IPS-15b (cell line): ENCODE measurements at regions not wholly inside any gene's neighbourhood (a gene's known extent, or its start where the extent isn't known, plus 50 kb on each side); places are given as distances from the start of the nearest gene placed in this dataset.

Source experiments
- H3K27me3 ChIP-seq: one replicate; pipeline ENCODE4 v1.6.1; 2013; ENCODE audit warnings: low read length; ENCODE audit not compliant: control insufficient read depth, insufficient read depth
- H3K36me3 ChIP-seq: one replicate; pipeline ENCODE4 v1.6.1; 2013; ENCODE audit warnings: low read length; ENCODE audit not compliant: control insufficient read depth, insufficient read depth
- H3K4me1 ChIP-seq: one replicate; pipeline ENCODE4 v1.6.1; 2013; ENCODE audit warnings: mild to moderate bottlenecking, low read length; ENCODE audit not compliant: control insufficient read depth, insufficient read depth
- H3K4me3 ChIP-seq: one replicate; pipeline ENCODE4 v1.5.1; 2013; ENCODE audit warnings: low read depth, low read length
- H3K9ac ChIP-seq: one replicate; pipeline ENCODE4 v1.6.1; 2013; ENCODE audit warnings: low read depth, mild to moderate bottlenecking, low read length
- H3K9me3 ChIP-seq: one replicate; pipeline ENCODE4 v1.6.1; 2013; ENCODE audit warnings: mild to moderate bottlenecking, low read length; ENCODE audit not compliant: control insufficient read depth, insufficient read depth

DNA sequence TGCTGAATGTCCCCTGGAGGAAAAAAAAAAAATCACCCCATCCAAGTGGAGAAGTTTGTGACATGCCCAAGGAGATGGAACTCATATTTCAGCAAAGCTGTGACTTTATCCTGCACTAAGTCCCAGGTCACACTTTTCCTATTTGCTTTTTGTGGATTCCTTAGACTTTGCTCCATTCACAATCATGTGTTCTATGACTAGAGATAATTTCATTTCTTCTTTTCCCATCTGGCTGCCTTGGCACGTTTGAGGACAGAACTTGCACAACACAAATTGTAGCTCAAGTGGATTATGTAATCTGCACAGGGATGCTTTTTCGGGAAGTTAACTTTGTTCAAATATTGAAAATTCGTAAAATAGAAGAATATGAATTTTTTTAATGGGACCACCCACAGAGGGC, 100.7 kb upstream of the PTPN1 start:
- no peak overlapping the region for H3K4me3 ChIP-seq
- H3K9me3 ChIP-seq, result no peaks in the 10 kb centered on the region
- H3K4me1 ChIP-seq, result peaks cover 13% of the 10 kb centered on the region
- no peaks in the 10 kb centered on the region for H3K27me3 ChIP-seq
- H3K9ac ChIP-seq, result no peak overlapping the region
- no peaks in the 10 kb centered on the region for H3K36me3 ChIP-seq

- no peaks in the 10 kb centered on the region for H3K27me3 ChIP-seq
- no peak overlapping the region for H3K9ac ChIP-seq
- H3K4me1 ChIP-seq, result peaks cover 13% of the 10 kb centered on the region
- H3K36me3 ChIP-seq, result no peaks in the 10 kb centered on the region
- no peak overlapping the region for H3K4me3 ChIP-seq
- H3K9me3 ChIP-seq, result no peaks in the 10 kb centered on the region
These were observed 99.8 kb upstream of the PTPN1 start for GRCh38 chr20:50410343-50410742.

- Histone ChIP-seq H3K9me3 (no peaks in the 10 kb centered on the region), H3K9ac (no peak overlapping the region), H3K4me1 (peaks cover 13% of the 10 kb centered on the region), H3K27me3 (no peaks in the 10 kb centered on the region), H3K36me3 (no peaks in the 10 kb centered on the region), H3K4me3 (no peak overlapping the region)
These were observed 98.1 kb upstream of the PTPN1 start for GRCh38 chr20:50412069-50412468.

GRCh38 chr20:50412499-50412898, 97.7 kb upstream of the PTPN1 start:
- no peak overlapping the region for H3K4me3 ChIP-seq
- H3K9me3 ChIP-seq, result no peaks in the 10 kb centered on the region
- peaks cover 13% of the 10 kb centered on the region for H3K4me1 ChIP-seq
- no peaks in the 10 kb centered on the region for H3K27me3 ChIP-seq
- H3K9ac ChIP-seq, result no peak overlapping the region
- no peaks in the 10 kb centered on the region for H3K36me3 ChIP-seq

DNA sequence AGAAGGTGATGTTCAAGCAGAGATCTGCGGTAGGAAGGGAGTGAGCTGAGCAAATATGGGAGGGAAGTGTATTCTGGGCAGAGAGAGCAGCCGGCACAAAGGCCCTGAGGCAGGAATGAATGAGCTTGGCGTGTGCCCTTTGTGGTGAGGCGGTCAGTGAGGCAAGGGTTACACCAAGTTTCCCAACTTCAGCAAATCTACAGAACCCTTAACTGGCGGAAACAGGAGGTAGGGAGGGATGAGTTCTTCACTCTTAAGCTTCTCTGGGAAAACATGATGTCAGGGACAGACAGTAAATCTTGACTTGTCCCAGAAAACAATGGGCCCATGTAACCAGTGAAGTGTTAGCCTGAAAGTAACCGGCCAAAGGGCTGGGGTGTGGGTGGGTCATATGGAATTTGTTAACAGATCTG, 97.1 kb upstream of the PTPN1 start:
- H3K4me1 ChIP-seq, result peaks cover 13% of the 10 kb centered on the region
- H3K4me3 ChIP-seq, result no peak overlapping the region
- H3K27me3 ChIP-seq, result no peaks in the 10 kb centered on the region
- H3K9ac ChIP-seq, result no peak overlapping the region
- H3K36me3 ChIP-seq, result no peaks in the 10 kb centered on the region
- H3K9me3 ChIP-seq, result no peaks in the 10 kb centered on the region

DNA sequence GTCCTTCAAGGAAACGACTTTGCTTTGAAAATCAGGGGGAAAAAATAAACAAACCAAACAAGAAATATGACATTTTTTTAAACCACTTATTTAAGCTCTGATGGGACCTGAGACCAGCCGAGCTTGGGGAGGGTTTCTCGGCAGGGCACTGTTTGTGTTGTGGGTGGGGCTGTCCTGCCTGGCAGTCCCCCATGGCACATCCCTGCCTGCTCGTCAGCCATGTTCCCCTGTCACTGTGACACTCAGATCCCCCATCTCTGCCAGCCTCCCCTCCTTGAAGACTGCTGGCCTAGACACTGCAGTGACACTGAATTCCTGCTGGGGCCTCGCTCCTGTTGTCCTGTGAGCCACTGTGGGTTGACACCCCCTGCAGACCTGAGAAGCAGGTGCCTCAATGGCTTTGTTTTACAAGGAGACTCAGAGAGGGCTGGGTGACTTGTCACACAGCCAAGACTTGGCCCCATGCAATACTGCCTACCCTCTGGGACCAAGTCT, 95.1 kb upstream of the PTPN1 start:
- H3K9me3 ChIP-seq, result no peaks in the 10 kb centered on the region
- no peak overlapping the region for H3K4me3 ChIP-seq
- H3K27me3 ChIP-seq, result no peaks in the 10 kb centered on the region
- no peaks in the 10 kb centered on the region for H3K36me3 ChIP-seq
- H3K4me1 ChIP-seq, result peaks cover 13% of the 10 kb centered on the region
- H3K9ac ChIP-seq, result no peak overlapping the region

- Histone ChIP-seq H3K4me3 (no peak overlapping the region), H3K9ac (no peak overlapping the region)
These were observed 94.5 kb upstream of the PTPN1 start for GRCh38 chr20:50415516-50416268.

GRCh38 chr20:50416269-50417022, 93.7 kb upstream of the PTPN1 start:
- Histone ChIP-seq H3K27me3 (no peaks in the 10 kb centered on the region), H3K36me3 (no peaks in the 10 kb centered on the region), H3K4me1 (peaks cover 13% of the 10 kb centered on the region), H3K9me3 (no peaks in the 10 kb centered on the region), H3K9ac (no peak overlapping the region), H3K4me3 (no peak overlapping the region)

More at GRCh38 chr20:50415516-50416268, 94.5 kb upstream of the PTPN1 start:
- Histone ChIP-seq H3K4me1 (peaks cover 13% of the 10 kb centered on the region), H3K27me3 (no peaks in the 10 kb centered on the region), H3K9me3 (no peaks in the 10 kb centered on the region), H3K36me3 (no peaks in the 10 kb centered on the region)

GRCh38 chr20:50417023-50417329, 93.2 kb upstream of the PTPN1 start:
- no peaks in the 10 kb centered on the region for H3K27me3 ChIP-seq
- peaks cover 13% of the 10 kb centered on the region for H3K4me1 ChIP-seq
- no peaks in the 10 kb centered on the region for H3K36me3 ChIP-seq
- no peak overlapping the region for H3K4me3 ChIP-seq
- no peak overlapping the region for H3K9ac ChIP-seq
- no peaks in the 10 kb centered on the region for H3K9me3 ChIP-seq

DNA sequence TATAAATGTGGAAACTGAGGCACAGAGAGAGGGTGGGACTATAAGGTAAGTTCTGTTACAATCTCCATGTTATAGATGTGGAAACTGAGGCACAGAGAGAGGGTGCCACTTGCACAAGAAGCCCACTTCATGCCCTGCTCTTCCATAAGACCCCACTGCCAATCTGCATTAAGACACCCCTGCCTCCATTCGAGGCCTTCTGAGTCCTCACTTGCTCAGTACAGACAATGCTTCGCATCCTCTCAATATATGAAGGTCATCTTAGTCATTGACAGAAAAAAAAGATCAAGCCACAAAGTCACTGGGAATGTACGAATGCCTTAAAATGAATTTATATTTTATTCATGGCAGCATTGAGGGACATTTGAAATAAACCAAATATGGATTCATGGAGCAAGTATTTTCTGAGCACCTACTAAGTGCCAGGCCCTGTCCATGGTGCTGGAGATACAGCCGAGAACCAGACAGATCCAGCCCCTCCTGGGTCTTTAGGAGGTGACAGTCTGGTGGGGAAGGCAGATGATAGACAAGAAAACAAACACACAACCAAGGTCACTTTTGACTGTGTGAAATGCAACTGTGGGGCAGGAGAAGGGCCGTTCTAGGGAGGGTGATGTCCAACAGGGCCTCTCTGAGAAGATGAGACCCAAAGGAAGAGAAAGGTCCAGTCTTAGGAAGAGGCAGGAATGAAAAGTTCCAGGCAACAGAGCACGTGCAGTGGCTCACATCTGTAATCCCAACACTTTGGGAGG, 92.5 kb upstream of the PTPN1 start:
- H3K4me3 ChIP-seq, result no peak overlapping the region
- no peak overlapping the region for H3K9ac ChIP-seq
- no peaks in the 10 kb centered on the region for H3K36me3 ChIP-seq
- H3K27me3 ChIP-seq, result no peaks in the 10 kb centered on the region
- H3K9me3 ChIP-seq, result no peaks in the 10 kb centered on the region
- peaks cover 7% of the 10 kb centered on the region for H3K4me1 ChIP-seq

- no peaks in the 10 kb centered on the region for H3K27me3 ChIP-seq
- H3K9me3 ChIP-seq, result no peaks in the 10 kb centered on the region
- H3K4me3 ChIP-seq, result no peak overlapping the region
- no peaks in the 10 kb centered on the region for H3K4me1 ChIP-seq
- no peaks in the 10 kb centered on the region for H3K36me3 ChIP-seq
- H3K9ac ChIP-seq, result no peak overlapping the region
These were observed 91.1 kb upstream of the PTPN1 start for GRCh38 chr20:50418890-50419642.
